Spinal cord (tissue), 9 donors: ENCODE measurements at regions not wholly inside any gene's neighbourhood (a gene's known extent, or its start where the extent isn't known, plus 50 kb on each side); places are given as distances from the start of the nearest gene placed in this dataset.

Experiments
- DNase-seq, 6 donors: peaks; one replicate each; pipeline versions ENCODE4 v3.0.0 to v3.0.0-alpha.2; 2013 to 2015; ENCODE audit warnings: low spot score in 6 of 6, low read depth in 4 of 6
- H3K27ac ChIP-seq: one replicate; pipeline ENCODE4 v1.5.1; 2013; ENCODE audit warnings: low read depth, low read length, control low read depth
- H3K27me3 ChIP-seq: one replicate; pipeline ENCODE4 v1.6.1; 2013; ENCODE audit warnings: low read length; ENCODE audit not compliant: control insufficient read depth, insufficient read depth
- H3K36me3 ChIP-seq: one replicate; pipeline ENCODE4 v1.6.1; 2013; ENCODE audit warnings: low read length; ENCODE audit not compliant: control insufficient read depth, insufficient read depth
- H3K4me1 ChIP-seq: one replicate; pipeline ENCODE4 v1.6.1; 2013; ENCODE audit warnings: low read length; ENCODE audit not compliant: control insufficient read depth, insufficient read depth
- H3K4me3 ChIP-seq: one replicate; pipeline ENCODE4 v1.5.1; 2013; ENCODE audit warnings: low read depth, low read length, control low read depth
- H3K9me3 ChIP-seq: one replicate; pipeline ENCODE4 v1.6.1; 2013; ENCODE audit warnings: low read length; ENCODE audit not compliant: control insufficient read depth, insufficient read depth
- WGBS: methylation state at CpG from one replicate; pipeline ENCODE4 v1.1.5; 2013; ENCODE audit warnings: missing lambda C conversion rate; ENCODE audit not compliant: insufficient coverage; 5-methylcytosine and 5-hydroxymethylcytosine counted together
- donor health status: healthy.

DNA sequence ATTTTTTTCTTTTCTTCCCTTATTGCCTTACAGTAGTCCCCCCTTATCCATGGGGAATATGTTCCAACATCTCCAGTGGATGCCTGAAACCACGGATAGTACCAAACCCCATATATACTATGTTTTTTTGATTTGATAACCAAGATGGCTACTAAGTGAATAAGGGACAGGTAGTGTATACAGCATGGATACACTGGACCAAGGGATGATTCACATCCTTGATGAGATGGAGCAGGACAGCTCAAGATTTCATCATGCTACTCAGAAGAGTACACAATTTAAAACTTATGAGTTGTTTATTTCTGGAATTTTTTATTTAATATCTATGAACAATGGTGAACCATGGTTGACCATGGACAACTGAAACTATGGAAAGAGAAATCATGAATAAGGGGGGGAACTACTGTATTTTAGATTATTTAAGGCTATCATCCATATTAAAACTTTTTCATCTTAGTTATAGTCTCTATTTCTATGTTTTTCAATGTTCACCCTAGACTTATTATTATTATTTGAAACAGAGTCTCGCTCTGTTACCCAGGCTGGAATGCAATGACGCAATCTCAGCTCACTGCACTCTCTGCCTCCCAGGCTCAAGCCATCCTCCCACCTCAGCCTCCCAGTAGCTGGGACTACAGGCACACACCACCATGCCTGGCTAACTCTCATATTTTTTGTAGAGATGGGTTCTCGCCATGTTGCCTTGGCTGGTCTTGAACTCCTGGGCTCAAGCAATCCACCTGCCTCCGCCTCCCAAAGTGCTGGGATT is 188.0 kb upstream of the PELI2 start:
- H3K27me3 ChIP-seq: no peaks in the 10 kb centered on the region
- no CpG with 5 or more reads among the region's 5 CpGs for WGBS
- no peak overlapping the region for H3K27ac ChIP-seq
- no peaks in the 10 kb centered on the region for H3K4me1 ChIP-seq
- H3K9me3 ChIP-seq: peaks cover 9% of the 10 kb centered on the region
- DNase-seq: no peak
- H3K36me3 ChIP-seq: no peaks in the 10 kb centered on the region
- no peak overlapping the region for H3K4me3 ChIP-seq

DNA sequence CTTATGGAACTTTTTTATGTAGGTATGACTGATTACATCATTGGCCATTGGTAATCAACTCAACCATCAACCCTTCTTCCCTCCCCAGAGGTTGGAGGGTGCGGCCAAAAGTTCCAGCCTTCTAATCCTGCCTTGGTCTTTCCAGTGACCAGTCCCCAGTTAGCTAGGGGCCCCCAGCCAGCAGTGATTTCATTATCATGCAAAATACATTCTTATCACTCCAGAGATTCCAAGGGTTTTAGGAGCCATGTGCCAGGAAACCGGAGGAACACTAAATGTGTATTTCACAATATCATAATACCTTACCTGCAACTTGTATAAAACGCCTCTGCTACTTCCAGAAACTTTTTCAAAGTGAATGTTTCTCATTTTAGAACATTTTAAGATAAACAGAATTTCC is 181.5 kb upstream of the PELI2 start:
- no CpG with 5 or more reads among the region's 3 CpGs for WGBS
- H3K27me3 ChIP-seq: no peaks in the 10 kb centered on the region

DNA sequence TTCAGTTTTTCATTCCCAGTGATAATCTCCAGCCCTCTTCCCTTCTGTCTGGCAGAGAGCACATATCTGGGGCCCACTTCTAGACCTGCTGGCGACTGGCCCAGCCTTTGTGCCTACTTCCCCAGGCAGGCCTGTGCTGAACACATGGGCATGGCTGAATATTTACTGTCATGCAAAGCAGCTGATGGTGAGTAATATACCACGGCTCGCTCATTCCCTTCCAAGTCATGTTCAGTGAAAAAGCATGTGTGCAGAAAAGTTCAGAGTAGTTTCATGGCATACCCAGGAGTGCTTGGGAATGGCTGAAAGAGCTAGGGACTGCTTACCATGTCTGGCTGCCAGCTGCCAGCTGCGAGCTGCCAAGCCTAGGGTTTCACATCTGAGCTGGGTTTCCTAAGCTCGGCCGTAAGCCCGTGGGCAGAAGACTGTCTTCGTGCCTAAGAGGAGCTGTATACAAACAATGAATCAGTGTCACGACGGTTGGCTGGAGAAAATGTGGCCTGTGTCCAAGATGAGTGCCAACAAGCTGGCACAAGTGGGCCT is 179.9 kb upstream of the PELI2 start:
- DNase-seq: peak; percentile 33 to 94 (median 56)
- Histone ChIP-seq H3K9me3 (peaks cover 7% of the 10 kb centered on the region), H3K27me3 (no peaks in the 10 kb centered on the region), H3K4me3 (no peak overlapping the region), H3K4me1 (peaks cover 15% of the 10 kb centered on the region), H3K36me3 (no peaks in the 10 kb centered on the region), H3K27ac (no peak overlapping the region)
- WGBS: 34% methylated on average over 10 of the region's 10 CpGs

More for the DNA sequence above, 181.5 kb upstream of the PELI2 start:
- DNase-seq: no peak
- peaks cover 12% of the 10 kb centered on the region for H3K4me1 ChIP-seq
- H3K9me3 ChIP-seq: peaks cover 9% of the 10 kb centered on the region
- no peak overlapping the region for H3K4me3 ChIP-seq
- H3K36me3 ChIP-seq: no peaks in the 10 kb centered on the region
- no peak overlapping the region for H3K27ac ChIP-seq

DNA sequence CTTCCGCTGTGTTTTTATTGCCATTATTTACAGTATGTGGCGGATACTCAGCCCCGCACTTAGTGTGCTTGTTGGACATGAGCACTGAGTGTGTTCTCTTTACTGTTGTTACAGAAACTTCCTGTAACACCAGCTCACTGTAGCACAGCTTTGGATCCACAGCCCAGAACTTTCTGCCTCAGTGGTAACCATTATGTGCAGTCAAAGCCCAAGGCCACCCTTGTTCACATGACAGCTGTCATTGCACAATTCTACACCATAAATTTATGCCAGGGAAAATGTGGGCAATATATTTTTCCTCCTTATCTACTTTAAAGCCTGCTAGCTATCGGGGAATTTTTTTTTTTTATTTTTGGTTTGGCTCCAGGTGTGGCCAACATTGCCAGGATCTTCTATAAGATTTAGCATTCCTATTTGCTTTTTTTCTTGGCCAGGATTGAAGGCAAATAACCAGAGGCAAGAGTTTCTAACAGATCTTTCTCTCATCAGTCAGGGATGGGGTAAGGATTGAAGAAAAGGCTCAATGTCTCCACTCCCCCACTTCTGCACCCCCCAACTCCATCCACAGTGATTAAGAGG is 176.0 kb upstream of the PELI2 start:
- DNase-seq: peak in 1 of 6 donors; percentile 59
- Histone ChIP-seq H3K4me1 (peaks cover 15% of the 10 kb centered on the region), H3K9me3 (no peaks in the 10 kb centered on the region), H3K36me3 (no peaks in the 10 kb centered on the region), H3K27me3 (no peaks in the 10 kb centered on the region), H3K4me3 (no peak overlapping the region), H3K27ac (no peak overlapping the region)
- WGBS: no CpG with 5 or more reads among the region's 4 CpGs

DNA sequence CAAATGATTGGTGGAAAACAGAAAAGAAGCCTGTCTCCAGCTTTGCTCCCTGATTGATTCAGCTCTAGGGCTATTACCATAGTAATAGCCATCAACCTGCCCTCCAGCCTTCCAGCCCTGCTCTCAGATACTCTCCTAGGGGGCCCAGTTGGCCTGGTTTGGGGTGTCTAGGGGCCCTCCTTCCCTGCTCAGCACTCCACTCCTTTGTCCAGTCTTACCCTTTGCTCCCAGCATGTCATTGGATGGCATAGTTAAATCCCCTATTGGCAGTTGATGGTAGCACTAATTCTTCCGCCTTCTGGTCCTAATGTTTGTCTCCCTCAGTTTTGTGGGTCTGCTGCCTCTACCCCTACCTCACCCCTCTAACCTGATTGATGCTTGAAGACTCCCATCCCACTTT is 175.4 kb upstream of the PELI2 start:
- Histone ChIP-seq H3K27me3 (no peaks in the 10 kb centered on the region), H3K9me3 (no peaks in the 10 kb centered on the region), H3K4me1 (peaks cover 11% of the 10 kb centered on the region), H3K4me3 (no peak overlapping the region), H3K27ac (no peak overlapping the region), H3K36me3 (no peaks in the 10 kb centered on the region)
- no peak for DNase-seq
- WGBS: no CpG with 5 or more reads among the region's 1 CpG

DNA sequence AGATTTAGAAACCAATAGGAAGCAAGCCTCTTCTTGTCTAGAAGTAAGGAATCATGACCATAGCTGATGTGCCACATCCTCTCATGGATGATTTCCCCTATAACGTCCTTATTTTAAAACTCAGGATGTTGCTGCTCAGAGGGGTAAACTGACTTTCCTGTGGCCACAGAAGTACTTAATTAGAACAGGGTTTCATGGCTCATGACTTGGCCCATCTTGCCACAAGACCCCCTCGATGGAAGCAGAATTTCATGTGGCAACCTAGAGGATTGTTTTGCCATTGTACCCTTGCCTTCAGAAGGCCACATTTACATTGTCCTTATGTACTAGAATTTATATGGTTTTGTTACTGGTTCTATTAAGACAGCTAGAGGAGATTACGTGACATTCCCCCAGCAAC is 173.5 kb upstream of the PELI2 start:
- Histone ChIP-seq H3K27ac (no peak overlapping the region), H3K9me3 (no peaks in the 10 kb centered on the region), H3K27me3 (no peaks in the 10 kb centered on the region), H3K36me3 (no peaks in the 10 kb centered on the region), H3K4me3 (no peak overlapping the region), H3K4me1 (peaks cover 3% of the 10 kb centered on the region)
- WGBS: 83% methylated on average over 1 of the region's 3 CpGs
- DNase-seq: no peak

DNA sequence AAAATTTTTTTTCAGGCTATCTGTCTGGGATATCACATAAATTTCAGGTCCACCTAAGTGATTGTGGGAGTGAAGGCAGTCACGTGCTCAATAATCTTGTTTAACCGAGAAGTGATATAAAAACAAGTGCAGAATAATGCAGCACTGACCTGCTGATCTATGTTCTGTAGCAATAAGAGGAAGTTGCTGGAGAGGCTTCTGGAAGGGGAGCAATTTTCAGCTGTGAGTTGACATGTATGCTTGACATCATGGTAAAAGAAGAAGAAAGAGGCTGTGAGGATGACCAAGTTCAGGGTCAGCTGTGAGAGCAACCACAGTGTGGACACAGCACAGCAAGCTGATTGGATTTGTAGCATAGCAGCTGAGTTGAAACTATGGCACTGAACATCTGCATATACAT is 172.0 kb upstream of the PELI2 start:
- 100% methylated on average over 2 of the region's 2 CpGs for WGBS

DNA sequence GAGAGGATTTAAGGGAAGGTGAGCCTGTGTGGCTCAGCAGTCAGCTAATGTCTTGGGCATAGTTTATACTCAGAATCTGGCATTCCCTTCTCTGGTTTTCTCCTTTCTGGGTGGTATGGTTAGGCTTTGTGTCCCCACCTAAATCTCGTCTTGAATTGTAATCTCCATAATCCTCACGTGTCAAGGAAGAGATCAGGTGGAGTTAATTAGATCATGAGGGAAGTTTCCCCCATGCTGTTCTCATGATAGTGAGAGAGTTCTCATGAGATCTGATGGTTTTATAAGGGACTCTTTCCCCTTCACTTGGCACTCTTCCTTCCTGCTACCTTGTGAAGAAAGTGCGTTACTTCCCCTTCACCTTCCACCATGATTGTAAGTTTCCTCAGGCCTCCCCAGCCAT is 169.8 kb upstream of the PELI2 start:
- DNase-seq: no peak
- Histone ChIP-seq H3K36me3 (no peaks in the 10 kb centered on the region), H3K27me3 (no peaks in the 10 kb centered on the region), H3K27ac (no peak overlapping the region), H3K4me3 (no peak overlapping the region), H3K9me3 (no peaks in the 10 kb centered on the region), H3K4me1 (no peaks in the 10 kb centered on the region)
- WGBS: 100% methylated on average over 1 of the region's 3 CpGs

More for the DNA sequence above, 172.0 kb upstream of the PELI2 start:
- H3K4me1 ChIP-seq: peaks cover 3% of the 10 kb centered on the region
- H3K9me3 ChIP-seq: no peaks in the 10 kb centered on the region
- no peaks in the 10 kb centered on the region for H3K27me3 ChIP-seq
- no peak overlapping the region for H3K4me3 ChIP-seq
- no peak for DNase-seq
- H3K36me3 ChIP-seq: no peaks in the 10 kb centered on the region
- H3K27ac ChIP-seq: no peak overlapping the region

DNA sequence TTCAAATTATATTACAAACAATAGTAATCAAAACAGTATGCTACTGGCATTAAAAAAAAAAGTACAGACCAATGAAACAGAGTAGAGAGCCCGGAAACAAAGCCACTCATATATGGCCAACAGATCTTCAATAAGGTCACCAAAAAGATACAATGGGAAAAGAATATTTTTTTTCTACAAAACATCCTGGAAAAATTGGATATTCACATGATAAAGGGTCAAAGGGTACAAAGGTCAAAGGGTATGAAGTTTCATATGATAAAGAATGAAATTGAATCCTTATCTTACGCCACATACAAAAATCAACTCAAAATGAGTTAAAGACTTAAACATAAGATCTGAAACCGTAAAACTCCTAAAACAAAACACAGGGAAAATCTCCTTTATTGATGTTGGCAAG is 168.5 kb upstream of the PELI2 start:
- Histone ChIP-seq H3K36me3 (no peaks in the 10 kb centered on the region), H3K4me1 (no peaks in the 10 kb centered on the region), H3K27me3 (no peaks in the 10 kb centered on the region), H3K9me3 (no peaks in the 10 kb centered on the region), H3K4me3 (no peak overlapping the region), H3K27ac (no peak overlapping the region)
- DNase-seq: no peak
- WGBS: no CpG with 5 or more reads among the region's 3 CpGs

DNA sequence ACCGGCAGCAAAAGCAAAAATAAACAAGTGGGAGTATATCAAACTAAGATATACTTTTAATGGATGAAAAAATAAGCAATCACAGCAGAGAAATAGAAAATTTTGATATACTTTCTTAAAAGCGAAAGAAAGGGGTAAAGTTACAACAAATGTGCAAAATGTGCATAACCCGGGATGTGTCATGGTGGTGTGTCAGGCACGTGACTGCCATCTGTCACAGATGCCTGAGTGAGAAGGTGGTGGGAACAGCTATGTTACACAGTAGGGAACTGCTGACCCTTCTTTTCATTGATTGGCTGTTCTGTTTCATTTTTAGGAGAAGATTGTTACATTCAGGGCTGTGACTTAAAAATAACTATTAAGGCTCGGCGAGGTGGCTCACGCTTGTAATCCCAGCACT is 168.1 kb upstream of the PELI2 start:
- Histone ChIP-seq H3K36me3 (no peaks in the 10 kb centered on the region), H3K27ac (no peak overlapping the region), H3K4me3 (no peak overlapping the region), H3K9me3 (no peaks in the 10 kb centered on the region), H3K4me1 (no peaks in the 10 kb centered on the region), H3K27me3 (no peaks in the 10 kb centered on the region)
- 95% methylated on average over 6 of the region's 7 CpGs for WGBS
- DNase-seq: no peak
